ENCODE measurements at regions not wholly inside any gene's neighbourhood (a gene's known extent, or its start where the extent isn't known, plus 50 kb on each side); places are given as distances from the start of the nearest gene placed in this dataset.

DNA sequence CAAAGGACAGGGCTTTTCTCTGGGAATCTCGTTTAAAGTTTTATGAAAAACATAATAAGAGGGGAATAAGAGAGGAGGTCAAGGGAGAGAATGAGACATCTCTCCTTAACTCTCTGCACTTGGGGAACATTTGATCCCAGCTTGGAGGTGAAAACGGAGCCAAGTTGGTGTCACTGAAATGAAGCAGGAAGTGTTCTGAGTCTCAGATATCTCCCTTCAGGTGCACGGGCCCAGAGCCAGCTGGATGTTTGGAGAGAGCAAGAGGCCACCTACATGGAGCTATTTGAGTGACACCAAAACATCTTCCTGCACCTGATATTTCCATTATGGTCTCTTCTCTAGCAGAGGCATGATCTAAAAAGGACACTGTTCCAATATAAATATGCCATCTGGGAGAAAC is 85.7 kb downstream of the BLID start:
- H3K4me2 ChIP-seq (ENCODE audit: low read length), result no peak overlapping the region
- H3K9me3 ChIP-seq (ENCODE audit: low read length), result no peaks in the 10 kb centered on the region
- no peaks in the 10 kb centered on the region for H3K79me2 ChIP-seq (ENCODE audit: insufficient read depth, low read depth, low read length)
- no peak overlapping the region for H3K4me3 ChIP-seq (ENCODE audit: low read depth, low read length, poor library complexity, severe bottlenecking)
- BruUV-seq (replicated peaks), result no TSS peak
- no peaks in the 10 kb centered on the region for H4K20me1 ChIP-seq (ENCODE audit: insufficient read depth, low read length)
- no peaks in the 10 kb centered on the region for H3K36me3 ChIP-seq (ENCODE audit: insufficient read depth, low read length)
- H3K9me2 ChIP-seq (ENCODE audit: insufficient read depth, low read length), result no peaks in the 10 kb centered on the region
- H3K4me1 ChIP-seq (ENCODE audit: insufficient read depth, low read length, poor library complexity, severe bottlenecking), result no peaks in the 10 kb centered on the region
- ChIA-PET POLR2A (no interaction called here), CTCF (ENCODE audit: unreplicated experiment) (no interaction called here)
- TF ChIP-seq EZH2phosphoT487 (IDR thresholded peaks at IDR 0.05; ENCODE audit: borderline replicate concordance, low read depth, low read length), result no peak
- TF ChIP-seq, protein P1, sequence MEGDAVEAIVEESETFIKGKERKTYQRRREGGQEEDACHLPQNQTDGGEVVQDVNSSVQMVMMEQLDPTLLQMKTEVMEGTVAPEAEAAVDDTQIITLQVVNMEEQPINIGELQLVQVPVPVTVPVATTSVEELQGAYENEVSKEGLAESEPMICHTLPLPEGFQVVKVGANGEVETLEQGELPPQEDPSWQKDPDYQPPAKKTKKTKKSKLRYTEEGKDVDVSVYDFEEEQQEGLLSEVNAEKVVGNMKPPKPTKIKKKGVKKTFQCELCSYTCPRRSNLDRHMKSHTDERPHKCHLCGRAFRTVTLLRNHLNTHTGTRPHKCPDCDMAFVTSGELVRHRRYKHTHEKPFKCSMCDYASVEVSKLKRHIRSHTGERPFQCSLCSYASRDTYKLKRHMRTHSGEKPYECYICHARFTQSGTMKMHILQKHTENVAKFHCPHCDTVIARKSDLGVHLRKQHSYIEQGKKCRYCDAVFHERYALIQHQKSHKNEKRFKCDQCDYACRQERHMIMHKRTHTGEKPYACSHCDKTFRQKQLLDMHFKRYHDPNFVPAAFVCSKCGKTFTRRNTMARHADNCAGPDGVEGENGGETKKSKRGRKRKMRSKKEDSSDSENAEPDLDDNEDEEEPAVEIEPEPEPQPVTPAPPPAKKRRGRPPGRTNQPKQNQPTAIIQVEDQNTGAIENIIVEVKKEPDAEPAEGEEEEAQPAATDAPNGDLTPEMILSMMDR (conservative IDR thresholded peaks at IDR 0.05; ENCODE audit: low read length), result no peak
- DNase-seq (ENCODE audit: low spot score), result no peak
- H2AFZ ChIP-seq (ENCODE audit: low read length), result no peak overlapping the region
- intact Hi-C loops (cut with micrococcal nuclease; ENCODE audit: unreplicated experiment), result no loop called here
- H3K27ac ChIP-seq (ENCODE audit: low read depth, low read length, poor library complexity, severe bottlenecking), result no peak overlapping the region

DNA sequence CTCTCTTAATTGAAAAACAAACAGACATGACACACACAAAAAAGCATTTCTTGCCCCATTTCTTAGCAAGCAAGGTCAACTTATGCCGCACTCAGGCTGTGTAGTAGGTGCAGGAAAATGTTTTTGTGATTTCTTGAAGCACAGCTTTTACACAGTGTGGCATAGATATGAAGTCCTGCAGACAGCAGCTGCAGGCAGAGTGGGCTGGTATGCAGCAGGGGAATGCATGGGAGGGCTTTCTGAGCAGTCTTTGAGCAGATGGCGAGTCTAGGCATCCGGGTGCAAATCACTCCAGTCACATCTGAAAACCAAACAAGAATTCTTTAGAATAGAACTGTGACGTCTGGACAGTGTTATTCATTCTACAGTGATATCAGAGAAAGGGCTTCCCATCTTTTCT is 87.5 kb downstream of the BLID start:
- H3K4me1 ChIP-seq (ENCODE audit: insufficient read depth, low read length, poor library complexity, severe bottlenecking), result no peaks in the 10 kb centered on the region
- no peaks in the 10 kb centered on the region for H3K9me2 ChIP-seq (ENCODE audit: insufficient read depth, low read length)
- TF ChIP-seq, protein P1 (conservative IDR thresholded peaks at IDR 0.05; ENCODE audit: low read length), result no peak
- TF ChIP-seq EZH2phosphoT487 (IDR thresholded peaks at IDR 0.05; ENCODE audit: borderline replicate concordance, low read depth, low read length), result no peak
- no peak overlapping the region for H2AFZ ChIP-seq (ENCODE audit: low read length)
- DNase-seq (ENCODE audit: low spot score), result no peak
- H3K79me2 ChIP-seq (ENCODE audit: insufficient read depth, low read depth, low read length), result no peaks in the 10 kb centered on the region
- intact Hi-C loops (cut with micrococcal nuclease; ENCODE audit: unreplicated experiment), result no loop called here
- ChIA-PET POLR2A (interaction anchor here (0.7 kb wide), 1 partner anchor 42 kb away, joined by 3 read pairs; no protein-coding TSS in a partner anchor), CTCF (ENCODE audit: unreplicated experiment) (no interaction called here)
- no TSS peak for BruUV-seq (replicated peaks)
- no peak overlapping the region for H3K4me2 ChIP-seq (ENCODE audit: low read length)
- H3K36me3 ChIP-seq (ENCODE audit: insufficient read depth, low read length), result no peaks in the 10 kb centered on the region
- no peak overlapping the region for H3K4me3 ChIP-seq (ENCODE audit: low read depth, low read length, poor library complexity, severe bottlenecking)
- no peak overlapping the region for H3K27ac ChIP-seq (ENCODE audit: low read depth, low read length, poor library complexity, severe bottlenecking)
- no peaks in the 10 kb centered on the region for H3K9me3 ChIP-seq (ENCODE audit: low read length)
- H4K20me1 ChIP-seq (ENCODE audit: insufficient read depth, low read length), result no peaks in the 10 kb centered on the region

- no peak overlapping the region for H3K4me2 ChIP-seq (ENCODE audit: low read length)
- BruUV-seq (replicated peaks), result no TSS peak
- no peaks in the 10 kb centered on the region for H3K4me1 ChIP-seq (ENCODE audit: insufficient read depth, low read length, poor library complexity, severe bottlenecking)
- no peak overlapping the region for H2AFZ ChIP-seq (ENCODE audit: low read length)
- no peaks in the 10 kb centered on the region for H3K9me3 ChIP-seq (ENCODE audit: low read length)
- CTCF ChIA-PET (ENCODE audit: unreplicated experiment), result no interaction called here
- TF ChIP-seq EZH2phosphoT487 (IDR thresholded peaks at IDR 0.05; ENCODE audit: borderline replicate concordance, low read depth, low read length), result no peak
- TF ChIP-seq, protein P1 (conservative IDR thresholded peaks at IDR 0.05; ENCODE audit: low read length), result no peak
- no peaks in the 10 kb centered on the region for H4K20me1 ChIP-seq (ENCODE audit: insufficient read depth, low read length)
- no peak overlapping the region for H3K4me3 ChIP-seq (ENCODE audit: low read depth, low read length, poor library complexity, severe bottlenecking)
- no peaks in the 10 kb centered on the region for H3K79me2 ChIP-seq (ENCODE audit: insufficient read depth, low read depth, low read length)
- intact Hi-C loops (cut with micrococcal nuclease; ENCODE audit: unreplicated experiment), result no loop called here
- no peak overlapping the region for H3K27ac ChIP-seq (ENCODE audit: low read depth, low read length, poor library complexity, severe bottlenecking)
- DNase-seq (ENCODE audit: low spot score), result no peak
- POLR2A ChIA-PET, result no interaction called here
- no peaks in the 10 kb centered on the region for H3K9me2 ChIP-seq (ENCODE audit: insufficient read depth, low read length)
- no peaks in the 10 kb centered on the region for H3K36me3 ChIP-seq (ENCODE audit: insufficient read depth, low read length)
These were observed 88.0 kb downstream of the BLID start for GRCh38 chr11:122028036-122028435.
